DLD1 (cell line): ENCODE measurements at regions not wholly inside any gene's neighbourhood (a gene's known extent, or its start where the extent isn't known, plus 50 kb on each side); places are given as distances from the start of the nearest gene placed in this dataset.
"Not testable (repeated sequence)": the region's sequence is repeated elsewhere in the genome, so short reads cannot be mapped to it uniquely, and the experiment has no call there.

Experiments
- in situ Hi-C: cut with HindIII; loops from 2 replicates; pipeline ENCODE4 v1.10.0; 2017; ENCODE audit warnings: low sequenced_read_pairs

- in situ Hi-C loops, result not testable (repeated sequence)
These were observed 85.6 kb upstream of the TSLP start for GRCh38 chr5:110985882-110986281.

GRCh38 chr5:110987573-110987972 is 83.9 kb upstream of the TSLP start:
- in situ Hi-C loops, result not testable (repeated sequence)

- in situ Hi-C loops, result no loop called here
These were observed 74.8 kb upstream of the TSLP start for GRCh38 chr5:110996742-110997141.

GRCh38 chr5:111002036-111002435 is 69.5 kb upstream of the TSLP start:
- in situ Hi-C loops, result loop anchor here (5.0 kb wide), 1 partner anchor 90 kb away; no protein-coding TSS in a partner anchor

- in situ Hi-C loops, result loop anchor here (5.0 kb wide), 1 partner anchor 91 kb away; no protein-coding TSS in a partner anchor
These were observed 67.9 kb upstream of the TSLP start for GRCh38 chr5:111003623-111004022.

- in situ Hi-C loops, result loop anchor here (5.0 kb wide), 1 partner anchor 92 kb away; no protein-coding TSS in a partner anchor
These were observed 67.2 kb upstream of the TSLP start for GRCh38 chr5:111004291-111004690.

GRCh38 chr5:111010783-111011182 is 60.7 kb upstream of the TSLP start:
- in situ Hi-C loops, result no loop called here

GRCh38 chr5:111013011-111013410 is 58.5 kb upstream of the TSLP start:
- in situ Hi-C loops, result no loop called here

GRCh38 chr5:111016801-111017200 is 54.7 kb upstream of the TSLP start:
- in situ Hi-C loops, result no loop called here

- in situ Hi-C loops, result no loop called here
These were observed 53.8 kb upstream of the TSLP start for GRCh38 chr5:111017731-111018130.
